GM12892 (cell line): ENCODE measurements at regions not wholly inside any gene's neighbourhood (a gene's known extent, or its start where the extent isn't known, plus 50 kb on each side); places are given as distances from the start of the nearest gene placed in this dataset.

Source experiments
- POLR2AphosphoS5 ChIP-seq: IDR thresholded peaks from 2 replicates; pipeline ENCODE4 v1.6.1; 2011; ENCODE audit warnings: low read depth, low read length, control low read depth
- TAF1 ChIP-seq: IDR thresholded peaks from 2 replicates; pipeline ENCODE4 v1.6.1; 2011; ENCODE audit warnings: low read depth, mild to moderate bottlenecking, control low read depth, low read length, borderline replicate concordance

GRCh38 chr4:121584836-121585235, 111.9 kb downstream of the ANXA5 start:
- no peak for TF ChIP-seq POLR2AphosphoS5
- TF ChIP-seq TAF1, result no peak
